ENCODE measurements at regions not wholly inside any gene's neighbourhood (a gene's known extent, or its start where the extent isn't known, plus 50 kb on each side); places are given as distances from the start of the nearest gene placed in this dataset.

GRCh38 chr2:18795906-18796305 lies 206.5 kb upstream of the NT5C1B start:
- H3K36me3 ChIP-seq: no peaks in the 10 kb centered on the region
- H3K27ac ChIP-seq: no peak overlapping the region
- no peak for DNase-seq
- TF ChIP-seq CTCF (IDR thresholded peaks at IDR 0.05): no peak
- H3K9me3 ChIP-seq: no peaks in the 10 kb centered on the region
- no peak overlapping the region for H3K4me3 ChIP-seq
- H3K27me3 ChIP-seq: no peaks in the 10 kb centered on the region
- H3K4me1 ChIP-seq: peaks cover 0 to 9% (median 4%) of the 10 kb centered on the region in 4 donors
- intact Hi-C loops (cut with DNase I; ENCODE audit: low total_unique reads): no loop called here

- intact Hi-C loops (cut with DNase I; ENCODE audit: low total_unique reads): no loop called here
Measured at GRCh38 chr2:18792684-18793083, 203.3 kb upstream of the NT5C1B start.

GRCh38 chr2:18792226-18792629 lies 202.9 kb upstream of the NT5C1B start:
- no peak overlapping the region for H3K27ac ChIP-seq
- no peaks in the 10 kb centered on the region for H3K36me3 ChIP-seq
- no peak for DNase-seq
- intact Hi-C loops (cut with DNase I; ENCODE audit: low total_unique reads): no loop called here
- H3K9me3 ChIP-seq: no peaks in the 10 kb centered on the region
- peaks cover 0 to 9% (median 4%) of the 10 kb centered on the region in 4 donors for H3K4me1 ChIP-seq
- no peak for TF ChIP-seq CTCF (IDR thresholded peaks at IDR 0.05)
- H3K4me3 ChIP-seq: no peak overlapping the region
- H3K27me3 ChIP-seq: no peaks in the 10 kb centered on the region

More at GRCh38 chr2:18792684-18793083, 203.3 kb upstream of the NT5C1B start:
- Histone ChIP-seq H3K4me1 (peaks cover 0 to 9% (median 4%) of the 10 kb centered on the region in 4 donors), H3K27ac (no peak overlapping the region), H3K27me3 (no peaks in the 10 kb centered on the region), H3K4me3 (no peak overlapping the region), H3K9me3 (no peaks in the 10 kb centered on the region), H3K36me3 (no peaks in the 10 kb centered on the region)
- no peak for DNase-seq
- TF ChIP-seq CTCF (IDR thresholded peaks at IDR 0.05): no peak

- no peaks in the 10 kb centered on the region for H3K27me3 ChIP-seq
- no peak for DNase-seq
Measured at GRCh38 chr2:18791172-18791797, 201.9 kb upstream of the NT5C1B start.

GRCh38 chr2:18790509-18791171 lies 201.3 kb upstream of the NT5C1B start:
- H3K27me3 ChIP-seq: no peaks in the 10 kb centered on the region
- no peak for DNase-seq
- H3K4me3 ChIP-seq: no peak overlapping the region
- peaks cover 0 to 9% (median 4%) of the 10 kb centered on the region in 4 donors for H3K4me1 ChIP-seq
- TF ChIP-seq CTCF (IDR thresholded peaks at IDR 0.05): no peak
- no peak overlapping the region for H3K27ac ChIP-seq
- no peaks in the 10 kb centered on the region for H3K9me3 ChIP-seq
- H3K36me3 ChIP-seq: no peaks in the 10 kb centered on the region
- intact Hi-C loops (cut with DNase I; ENCODE audit: low total_unique reads): no loop called here

More at GRCh38 chr2:18791172-18791797, 201.9 kb upstream of the NT5C1B start:
- no peak overlapping the region for H3K27ac ChIP-seq
- TF ChIP-seq CTCF (IDR thresholded peaks at IDR 0.05): no peak
- peaks cover 0 to 9% (median 4%) of the 10 kb centered on the region in 4 donors for H3K4me1 ChIP-seq
- intact Hi-C loops (cut with DNase I; ENCODE audit: low total_unique reads): no loop called here
- H3K4me3 ChIP-seq: no peak overlapping the region
- no peaks in the 10 kb centered on the region for H3K9me3 ChIP-seq
- no peaks in the 10 kb centered on the region for H3K36me3 ChIP-seq
